Subcutaneous abdominal adipose tissue (tissue), 5 donors: ENCODE measurements at regions not wholly inside any gene's neighbourhood (a gene's known extent, or its start where the extent isn't known, plus 50 kb on each side); places are given as distances from the start of the nearest gene placed in this dataset.

Experiments used
- H3K27ac ChIP-seq: one replicate; pipeline ENCODE4 v1.7.0; 2013; ENCODE audit warnings: low read depth, mild to moderate bottlenecking, inconsistent platforms, low read length, moderate library complexity
- H3K27me3 ChIP-seq, 5 donors: one replicate each; pipeline ENCODE4 v1.7.0; 2013; ENCODE audit warnings: low read length in 5 of 5, inconsistent platforms in 1 of 5; ENCODE audit not compliant: control insufficient read depth in 5 of 5, insufficient read depth in 4 of 5
- H3K36me3 ChIP-seq, 5 donors: one replicate each; pipeline ENCODE4 v1.7.0; 2013; ENCODE audit warnings: low read length in 5 of 5; ENCODE audit not compliant: control insufficient read depth in 5 of 5, insufficient read depth in 5 of 5
- H3K4me1 ChIP-seq, 5 donors: one replicate each; pipeline ENCODE4 v1.7.0; 2013; ENCODE audit warnings: low read length in 5 of 5, mild to moderate bottlenecking in 3 of 5, moderate library complexity in 1 of 5; ENCODE audit not compliant: control insufficient read depth in 5 of 5, insufficient read depth in 5 of 5
- H3K4me3 ChIP-seq, 5 donors: one replicate each; pipeline ENCODE4 v1.7.0; 2013; ENCODE audit warnings: low read length in 5 of 5, low read depth in 1 of 5
- H3K9ac ChIP-seq, 5 donors: one replicate each; pipeline ENCODE4 v1.7.0; 2013; ENCODE audit warnings: low read length in 5 of 5, mild to moderate bottlenecking in 4 of 5, moderate library complexity in 3 of 5
- H3K9me3 ChIP-seq, 5 donors: one replicate each; pipeline ENCODE4 v1.7.0; 2013; ENCODE audit warnings: low read length in 5 of 5; ENCODE audit not compliant: control insufficient read depth in 5 of 5
- donor health status: healthy.
- donor health status: healthy.
- donor health status: healthy.
- donor health status: healthy.
- donor health status: healthy.

DNA sequence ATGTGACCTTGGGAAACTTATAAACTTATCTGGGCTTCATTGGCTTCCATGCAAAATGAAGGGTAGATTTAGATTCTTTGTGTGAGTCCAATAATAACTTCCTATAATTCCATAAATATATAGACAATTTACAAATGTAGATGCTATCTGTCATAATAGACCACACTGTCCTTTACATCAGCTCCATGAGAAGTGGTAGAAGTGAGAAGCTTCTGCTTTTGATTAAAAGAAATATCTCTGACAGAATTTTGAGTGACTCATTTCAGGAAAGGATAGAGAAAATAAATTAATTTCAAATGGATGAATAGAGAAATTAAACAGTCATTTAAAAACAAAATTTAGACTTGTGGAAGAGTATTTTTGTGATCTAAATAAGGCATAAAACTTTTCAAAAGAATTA is 329.7 kb upstream of the ATP2B1 start:
- Histone ChIP-seq H3K9ac (no peak overlapping the region), H3K4me1 (no peaks in the 10 kb centered on the region)

GRCh38 chr12:90037740-90038139 is 329.1 kb upstream of the ATP2B1 start:
- H3K4me1 ChIP-seq: no peaks in the 10 kb centered on the region
- no peak overlapping the region for H3K9ac ChIP-seq
- no peak overlapping the region for H3K4me3 ChIP-seq
- peaks cover 0 to 4% (median 0%) of the 10 kb centered on the region in 5 donors for H3K36me3 ChIP-seq
- H3K27me3 ChIP-seq: no peaks in the 10 kb centered on the region
- H3K9me3 ChIP-seq: peaks cover 5 to 8% (median 6%) of the 10 kb centered on the region in 5 donors
- H3K27ac ChIP-seq: no peak overlapping the region

More for the DNA sequence above, 329.7 kb upstream of the ATP2B1 start:
- H3K9me3 ChIP-seq: peaks cover 5 to 8% (median 6%) of the 10 kb centered on the region in 5 donors
- H3K27me3 ChIP-seq: no peaks in the 10 kb centered on the region
- H3K27ac ChIP-seq: no peak overlapping the region
- no peak overlapping the region for H3K4me3 ChIP-seq
- peaks cover 0 to 4% (median 0%) of the 10 kb centered on the region in 5 donors for H3K36me3 ChIP-seq

GRCh38 chr12:90036637-90037036 is 328.0 kb upstream of the ATP2B1 start:
- Histone ChIP-seq H3K9ac (no peak overlapping the region), H3K4me3 (no peak overlapping the region), H3K27me3 (no peaks in the 10 kb centered on the region), H3K36me3 (peaks cover 0 to 4% (median 0%) of the 10 kb centered on the region in 5 donors), H3K27ac (no peak overlapping the region), H3K9me3 (peaks cover 5 to 8% (median 6%) of the 10 kb centered on the region in 5 donors), H3K4me1 (no peaks in the 10 kb centered on the region)

DNA sequence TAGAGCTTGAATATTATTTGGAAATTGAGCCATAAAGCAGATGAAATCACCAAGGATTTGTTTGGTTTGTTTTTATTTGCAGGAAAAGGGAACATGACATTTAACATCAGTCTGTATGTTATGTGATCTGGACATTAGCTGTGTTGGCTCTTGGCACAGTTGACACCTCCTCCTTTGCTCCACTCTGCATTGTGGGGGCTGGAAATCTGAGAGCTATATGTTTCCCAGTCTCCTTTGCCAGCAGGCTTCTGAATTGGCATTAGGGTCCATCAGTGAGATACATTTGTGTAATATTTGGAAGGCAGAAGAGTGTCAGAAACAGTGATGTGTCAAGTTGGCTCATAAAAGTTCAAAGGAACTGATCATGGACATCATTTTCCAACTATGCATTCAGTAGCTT is 322.1 kb upstream of the ATP2B1 start:
- no peaks in the 10 kb centered on the region for H3K27me3 ChIP-seq
- no peaks in the 10 kb centered on the region for H3K4me1 ChIP-seq

DNA sequence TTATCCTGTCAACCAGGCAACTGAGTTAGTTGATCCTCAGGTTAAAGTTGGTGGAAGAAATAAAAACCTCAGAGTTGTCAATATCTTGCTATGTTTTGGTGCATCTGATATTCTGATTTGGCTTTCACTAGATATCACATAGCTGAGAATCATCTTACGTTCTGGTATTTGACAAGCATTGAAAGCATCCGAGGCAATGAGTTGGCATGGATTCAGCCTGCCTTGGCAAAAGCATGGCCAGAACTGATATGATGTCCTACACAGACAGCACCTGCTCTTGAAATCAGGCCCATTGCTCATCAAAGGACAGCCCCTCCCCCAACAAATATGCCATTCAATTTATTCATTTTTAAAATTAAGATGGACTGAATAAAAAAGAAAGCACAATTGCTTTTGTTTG is 320.7 kb upstream of the ATP2B1 start:
- H3K27ac ChIP-seq: no peak overlapping the region
- no peaks in the 10 kb centered on the region for H3K9me3 ChIP-seq
- no peak overlapping the region for H3K9ac ChIP-seq
- no peak overlapping the region for H3K4me3 ChIP-seq
- peaks cover 0 to 2% (median 0%) of the 10 kb centered on the region in 5 donors for H3K4me1 ChIP-seq
- no peaks in the 10 kb centered on the region for H3K27me3 ChIP-seq
- no peaks in the 10 kb centered on the region for H3K36me3 ChIP-seq

More for the DNA sequence above, 322.1 kb upstream of the ATP2B1 start:
- peaks cover 0 to under 1% (median 0%) of the 10 kb centered on the region in 5 donors for H3K9me3 ChIP-seq
- H3K36me3 ChIP-seq: peaks cover 0 to under 1% (median 0%) of the 10 kb centered on the region in 5 donors
- no peak overlapping the region for H3K27ac ChIP-seq
- no peak overlapping the region for H3K9ac ChIP-seq
- H3K4me3 ChIP-seq: no peak overlapping the region

DNA sequence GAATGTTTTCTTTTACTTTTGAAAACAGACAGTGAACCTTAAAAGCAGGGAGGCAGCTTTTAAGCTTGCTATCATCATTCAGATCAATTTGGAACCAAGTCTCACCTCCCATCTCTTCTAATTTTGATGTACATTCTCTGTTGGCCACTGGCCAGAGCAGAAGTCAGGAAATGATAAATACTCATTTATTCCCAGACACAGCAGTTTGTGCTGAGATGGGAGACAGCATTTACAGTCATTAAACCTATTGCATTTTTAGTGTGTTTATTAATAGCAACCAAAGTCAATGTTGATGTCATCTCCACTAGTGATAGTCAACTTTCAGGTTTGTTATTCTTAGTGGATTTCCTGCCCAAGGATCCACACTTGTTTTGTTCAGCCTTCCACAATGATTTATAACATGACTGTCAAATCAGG is 320.0 kb upstream of the ATP2B1 start:
- Histone ChIP-seq H3K9me3 (no peaks in the 10 kb centered on the region), H3K27me3 (no peaks in the 10 kb centered on the region), H3K9ac (no peak overlapping the region), H3K27ac (no peak overlapping the region), H3K36me3 (no peaks in the 10 kb centered on the region), H3K4me3 (no peak overlapping the region), H3K4me1 (peaks cover 0 to 7% (median 0%) of the 10 kb centered on the region in 5 donors)

DNA sequence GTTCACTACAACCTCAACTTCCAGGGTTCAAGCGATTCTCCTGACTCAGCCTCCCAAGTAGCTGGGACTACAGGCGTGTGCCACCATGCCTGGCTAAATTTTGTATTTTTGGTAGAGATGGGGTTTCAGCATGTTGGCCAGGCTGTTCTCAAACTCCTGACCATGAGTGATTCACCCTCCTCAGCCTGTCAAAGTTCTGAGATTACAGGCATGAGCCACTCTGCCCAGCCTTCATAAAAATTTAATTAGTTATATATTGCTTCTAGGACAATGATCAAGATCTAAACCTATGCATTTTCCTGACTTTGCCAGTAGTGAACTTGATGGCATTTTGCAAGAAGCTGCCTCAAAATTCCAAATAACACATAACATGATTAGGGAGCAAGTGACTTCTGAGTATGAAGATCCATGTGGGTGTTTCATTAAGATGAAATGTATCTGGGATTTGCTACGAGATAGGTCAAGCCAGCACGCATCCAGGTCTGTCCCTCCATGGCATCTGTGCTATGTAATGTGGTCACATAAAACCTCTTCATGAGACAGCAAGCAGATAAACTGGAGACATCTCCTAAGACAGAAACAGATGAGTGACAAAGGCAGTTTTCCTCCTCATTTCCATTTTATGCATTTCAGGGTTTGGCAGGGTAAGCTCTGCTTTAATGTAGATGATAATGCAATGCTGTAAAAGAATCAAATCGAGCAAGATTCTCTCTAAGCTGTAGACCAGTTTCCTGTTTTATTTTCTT is 319.4 kb upstream of the ATP2B1 start:
- H3K27ac ChIP-seq: no peak overlapping the region
- no peak overlapping the region for H3K9ac ChIP-seq
- peaks cover 0 to 7% (median 0%) of the 10 kb centered on the region in 5 donors for H3K4me1 ChIP-seq
- no peaks in the 10 kb centered on the region for H3K9me3 ChIP-seq
- no peaks in the 10 kb centered on the region for H3K36me3 ChIP-seq
- H3K27me3 ChIP-seq: no peaks in the 10 kb centered on the region
- H3K4me3 ChIP-seq: no peak overlapping the region

DNA sequence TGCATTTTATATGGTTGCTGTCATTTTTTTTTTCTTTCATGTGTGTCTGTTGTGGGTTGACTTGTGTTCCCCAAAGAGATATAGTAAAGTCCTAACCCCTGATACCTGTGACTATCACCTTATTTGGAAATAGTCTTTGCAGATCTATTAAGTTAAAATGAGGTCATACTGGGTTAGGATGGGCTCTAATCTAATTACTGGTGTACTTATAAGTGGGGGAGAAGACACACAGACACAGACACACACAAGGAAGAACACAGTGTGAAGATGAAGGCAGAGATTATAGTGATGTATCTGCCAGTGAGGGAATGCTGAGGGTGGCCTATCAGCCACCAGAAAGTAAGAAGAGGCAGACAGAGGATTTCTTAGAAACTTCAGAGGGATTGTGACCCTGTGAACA is 318.4 kb upstream of the ATP2B1 start:
- peaks cover 0 to 10% (median 0%) of the 10 kb centered on the region in 5 donors for H3K4me1 ChIP-seq
- H3K27ac ChIP-seq: no peak overlapping the region
- no peaks in the 10 kb centered on the region for H3K36me3 ChIP-seq
- H3K27me3 ChIP-seq: no peaks in the 10 kb centered on the region
- H3K9me3 ChIP-seq: no peaks in the 10 kb centered on the region
- no peak overlapping the region for H3K4me3 ChIP-seq
- no peak overlapping the region for H3K9ac ChIP-seq

- no peaks in the 10 kb centered on the region for H3K27me3 ChIP-seq
- no peak overlapping the region for H3K9ac ChIP-seq
- peaks cover 0 to 15% (median 0%) of the 10 kb centered on the region in 5 donors for H3K4me1 ChIP-seq
- H3K36me3 ChIP-seq: no peaks in the 10 kb centered on the region
- H3K4me3 ChIP-seq: no peak overlapping the region
- H3K27ac ChIP-seq: no peak overlapping the region
- no peaks in the 10 kb centered on the region for H3K9me3 ChIP-seq
Measured at GRCh38 chr12:90026516-90026915, 317.9 kb upstream of the ATP2B1 start.

GRCh38 chr12:90024262-90024661 is 315.6 kb upstream of the ATP2B1 start:
- no peaks in the 10 kb centered on the region for H3K36me3 ChIP-seq
- no peak overlapping the region for H3K4me3 ChIP-seq
- H3K4me1 ChIP-seq: peaks cover 0 to 21% (median 0%) of the 10 kb centered on the region in 5 donors
- no peak overlapping the region for H3K9ac ChIP-seq
- no peaks in the 10 kb centered on the region for H3K27me3 ChIP-seq
- H3K9me3 ChIP-seq: no peaks in the 10 kb centered on the region
- no peak overlapping the region for H3K27ac ChIP-seq
